Erythroblast (primary cell): ENCODE measurements at regions not wholly inside any gene's neighbourhood (a gene's known extent, or its start where the extent isn't known, plus 50 kb on each side); places are given as distances from the start of the nearest gene placed in this dataset.

ENCODE experiments used
- GATA1 ChIP-seq: IDR thresholded peaks from 2 replicates; pipeline ENCODE4 v1.6.1; 2011; ENCODE audit warnings: low read depth, mild to moderate bottlenecking, control low read depth, low read length, moderate library complexity
- POLR2A ChIP-seq: IDR thresholded peaks from 2 replicates; pipeline ENCODE4 v1.6.1; 2011; ENCODE audit warnings: mild to moderate bottlenecking, low read length

DNA sequence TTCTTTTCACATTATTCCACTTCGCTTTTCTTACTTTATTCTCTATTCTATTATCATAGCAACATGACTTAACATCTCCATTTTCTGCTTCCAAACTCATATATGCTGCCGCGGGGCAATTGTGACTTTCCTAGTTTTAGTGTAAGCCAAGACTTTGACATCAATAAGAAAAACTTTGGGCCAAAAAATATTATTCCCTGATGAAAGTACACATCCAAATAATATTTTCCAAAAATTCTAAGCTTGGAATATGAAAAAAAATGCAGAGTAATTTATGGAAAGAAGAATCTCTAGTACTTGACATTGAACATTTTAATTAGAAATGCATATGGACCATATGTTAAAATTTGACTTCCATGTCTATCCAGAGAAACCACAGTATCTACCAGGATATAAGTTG is 995.1 kb upstream of the INTU start:
- no peak for TF ChIP-seq POLR2A
- TF ChIP-seq GATA1 = no peak
